Mesothelial cell of epicardium (in vitro differentiated cells): ENCODE measurements at regions not wholly inside any gene's neighbourhood (a gene's known extent, or its start where the extent isn't known, plus 50 kb on each side); places are given as distances from the start of the nearest gene placed in this dataset.
"Not testable (repeated sequence)": the region's sequence is repeated elsewhere in the genome, so short reads cannot be mapped to it uniquely, and the experiment has no call there.

ENCODE experiments used
- DNase-seq, 2 experiments: peaks; one replicate each; pipeline ENCODE4 v3.0.0; 2021; ENCODE audit warnings: low spot score in 2 of 2; ENCODE audit not compliant: unreplicated experiment in 2 of 2
- H3K27ac Mint-ChIP-seq: 2 replicates; pipeline ENCODE4 v1.8.0; 2021; ENCODE audit warnings: mixed read lengths
- H3K27me3 Mint-ChIP-seq: 2 replicates; pipeline ENCODE4 v1.8.0; 2021; ENCODE audit warnings: low read depth, mixed read lengths
- H3K36me3 Mint-ChIP-seq: 2 replicates; pipeline ENCODE4 v1.8.0; 2021; ENCODE audit warnings: mixed read lengths
- H3K4me1 Mint-ChIP-seq: 2 replicates; pipeline ENCODE4 v1.8.0; 2021; ENCODE audit warnings: mixed read lengths
- H3K4me3 Mint-ChIP-seq: 2 replicates; pipeline ENCODE4 v1.8.0; 2021; ENCODE audit warnings: mild to moderate bottlenecking, moderate library complexity, mixed read lengths
- H3K9me3 Mint-ChIP-seq: 2 replicates; pipeline ENCODE4 v1.8.0; 2021; ENCODE audit warnings: mixed read lengths
- TF ChIP-seq, protein P1 (sequence below): fragments of 200-600 bp; sonication (generic); IDR thresholded peaks from one replicate; pipeline ENCODE4 v1.5.0; 2021; ENCODE audit warnings: antibody characterized with exemption; ENCODE audit not compliant: unreplicated experiment

DNA sequence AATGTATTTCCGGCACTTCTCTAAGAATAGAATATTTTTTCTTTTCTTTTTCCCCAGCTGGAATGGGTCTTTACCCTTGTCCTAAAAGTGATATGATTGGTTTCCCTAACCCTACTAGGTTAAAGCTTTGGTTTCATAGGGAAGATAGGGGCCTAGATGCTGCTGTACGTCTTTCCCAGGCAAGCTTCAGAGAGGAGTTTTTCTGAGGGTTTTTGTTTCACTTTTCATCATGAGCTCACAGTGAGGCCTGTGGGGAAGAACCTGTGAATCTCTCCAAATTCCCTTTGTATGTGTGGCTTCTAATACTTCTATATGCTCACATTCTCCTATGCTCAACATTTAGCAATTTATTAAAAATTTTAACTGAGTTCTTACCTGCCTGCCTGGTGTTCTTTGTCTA, 320.0 kb upstream of the PCDH18 start:
- DNase-seq, result no peak
- H3K4me3 Mint-ChIP-seq, result no peak overlapping the region
- TF ChIP-seq, protein P1, sequence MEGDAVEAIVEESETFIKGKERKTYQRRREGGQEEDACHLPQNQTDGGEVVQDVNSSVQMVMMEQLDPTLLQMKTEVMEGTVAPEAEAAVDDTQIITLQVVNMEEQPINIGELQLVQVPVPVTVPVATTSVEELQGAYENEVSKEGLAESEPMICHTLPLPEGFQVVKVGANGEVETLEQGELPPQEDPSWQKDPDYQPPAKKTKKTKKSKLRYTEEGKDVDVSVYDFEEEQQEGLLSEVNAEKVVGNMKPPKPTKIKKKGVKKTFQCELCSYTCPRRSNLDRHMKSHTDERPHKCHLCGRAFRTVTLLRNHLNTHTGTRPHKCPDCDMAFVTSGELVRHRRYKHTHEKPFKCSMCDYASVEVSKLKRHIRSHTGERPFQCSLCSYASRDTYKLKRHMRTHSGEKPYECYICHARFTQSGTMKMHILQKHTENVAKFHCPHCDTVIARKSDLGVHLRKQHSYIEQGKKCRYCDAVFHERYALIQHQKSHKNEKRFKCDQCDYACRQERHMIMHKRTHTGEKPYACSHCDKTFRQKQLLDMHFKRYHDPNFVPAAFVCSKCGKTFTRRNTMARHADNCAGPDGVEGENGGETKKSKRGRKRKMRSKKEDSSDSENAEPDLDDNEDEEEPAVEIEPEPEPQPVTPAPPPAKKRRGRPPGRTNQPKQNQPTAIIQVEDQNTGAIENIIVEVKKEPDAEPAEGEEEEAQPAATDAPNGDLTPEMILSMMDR, result no peak
- peaks cover 5% of the 10 kb centered on the region for H3K4me1 Mint-ChIP-seq
- no peaks in the 10 kb centered on the region for H3K27me3 Mint-ChIP-seq
- no peak overlapping the region for H3K27ac Mint-ChIP-seq
- H3K9me3 Mint-ChIP-seq, result peaks cover 49% of the 10 kb centered on the region
- H3K36me3 Mint-ChIP-seq, result peaks cover 10% of the 10 kb centered on the region

DNA sequence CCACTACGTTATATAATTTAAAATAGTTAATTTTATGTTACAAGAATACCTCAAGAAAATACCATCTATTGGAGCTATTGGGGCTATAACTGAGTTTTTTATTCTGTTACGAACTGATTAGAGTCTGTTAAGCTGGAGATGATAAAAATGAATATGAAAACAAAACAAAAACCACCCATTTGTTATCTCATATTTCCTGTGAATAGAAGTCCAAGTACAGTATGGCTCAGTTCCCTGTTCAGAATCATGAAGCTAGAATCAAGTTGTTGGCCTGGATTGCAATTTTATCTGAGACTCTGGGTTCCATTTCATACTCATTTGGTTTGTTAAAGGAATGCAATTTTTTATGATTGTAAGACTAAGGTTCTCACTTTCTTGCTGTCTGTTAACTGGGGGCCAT, 319.1 kb upstream of the PCDH18 start:
- Mint-ChIP-seq H3K4me3 (no peak overlapping the region), H3K27me3 (no peaks in the 10 kb centered on the region), H3K4me1 (peaks cover 11% of the 10 kb centered on the region), H3K27ac (no peak overlapping the region), H3K36me3 (peaks cover 12% of the 10 kb centered on the region), H3K9me3 (peaks cover 54% of the 10 kb centered on the region)
- TF ChIP-seq, protein P1, result no peak
- DNase-seq, result no peak

DNA sequence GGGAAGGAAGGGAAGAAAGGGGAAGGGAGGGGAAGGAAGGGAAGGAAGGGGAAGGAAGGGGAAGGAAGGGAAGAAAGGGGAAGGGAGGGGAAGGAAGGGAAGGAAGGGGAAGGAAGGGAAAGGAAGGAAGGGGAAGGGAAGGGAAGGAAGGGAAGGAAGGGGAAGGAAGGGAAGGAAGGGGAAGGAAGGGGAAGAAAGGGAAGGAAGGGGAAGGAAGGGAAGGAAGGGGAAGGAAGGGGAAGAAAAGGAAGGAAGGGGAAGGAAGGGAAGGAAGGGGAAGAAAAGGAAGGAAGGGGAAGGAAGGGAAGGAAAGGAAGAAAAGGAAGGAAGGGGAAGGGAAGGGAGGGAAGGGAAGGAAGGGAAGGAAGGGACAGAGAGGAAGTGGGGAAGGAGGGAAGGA, 295.7 kb upstream of the PCDH18 start:
- not testable (repeated sequence) for H3K36me3 Mint-ChIP-seq, H3K27ac Mint-ChIP-seq, H3K27me3 Mint-ChIP-seq, DNase-seq, H3K4me1 Mint-ChIP-seq, H3K4me3 Mint-ChIP-seq
- H3K9me3 Mint-ChIP-seq, result peaks cover 16% of the 10 kb centered on the region

DNA sequence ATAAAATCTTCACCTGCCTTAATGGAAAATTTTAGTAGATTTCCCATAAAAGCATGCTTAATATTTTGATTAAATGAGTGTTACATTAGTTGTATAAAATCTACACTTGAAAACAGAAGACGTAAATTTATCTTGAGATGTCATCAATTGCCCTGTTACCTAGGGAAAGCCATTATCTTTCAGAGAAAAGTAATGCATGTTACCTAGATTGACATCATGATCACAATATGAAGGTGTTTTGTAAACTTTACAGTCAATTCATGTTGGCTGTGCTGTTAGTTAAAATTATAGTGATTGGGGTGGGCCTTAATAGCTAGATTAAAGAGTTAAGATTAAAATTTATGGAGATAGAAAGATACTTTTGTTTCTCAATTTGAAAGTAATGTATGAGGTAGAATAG, 293.2 kb upstream of the PCDH18 start:
- H3K4me3 Mint-ChIP-seq, result no peak overlapping the region
- no peaks in the 10 kb centered on the region for H3K4me1 Mint-ChIP-seq
- H3K27me3 Mint-ChIP-seq, result no peaks in the 10 kb centered on the region
- DNase-seq, result no peak
- peaks cover 6% of the 10 kb centered on the region for H3K9me3 Mint-ChIP-seq
- no peak overlapping the region for H3K27ac Mint-ChIP-seq
- no peaks in the 10 kb centered on the region for H3K36me3 Mint-ChIP-seq
- TF ChIP-seq, protein P1, result no peak

DNA sequence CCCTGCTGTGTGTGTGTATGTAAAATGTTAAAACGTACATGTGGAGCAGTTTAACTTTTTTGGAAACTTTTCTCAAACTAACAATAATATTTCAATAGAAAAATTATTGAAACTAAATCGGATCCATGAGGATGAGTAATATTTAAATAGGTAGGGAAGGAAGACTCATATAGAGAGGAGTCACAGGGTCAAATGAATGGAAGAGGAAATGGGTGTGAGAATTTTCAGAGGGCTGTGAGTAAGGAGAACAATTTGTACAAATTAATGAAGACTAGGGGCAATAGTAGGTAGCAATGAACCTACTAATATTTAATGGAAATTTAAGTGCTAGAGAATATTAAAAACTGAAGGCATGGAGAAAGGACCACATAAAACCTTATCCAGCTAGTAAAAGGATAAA, 290.7 kb upstream of the PCDH18 start:
- H3K4me1 Mint-ChIP-seq, result no peaks in the 10 kb centered on the region
- H3K9me3 Mint-ChIP-seq, result peaks cover 9% of the 10 kb centered on the region
- no peak for DNase-seq
- H3K27ac Mint-ChIP-seq, result no peak overlapping the region
- no peaks in the 10 kb centered on the region for H3K36me3 Mint-ChIP-seq
- H3K27me3 Mint-ChIP-seq, result no peaks in the 10 kb centered on the region
- no peak overlapping the region for H3K4me3 Mint-ChIP-seq
- TF ChIP-seq, protein P1, result no peak

DNA sequence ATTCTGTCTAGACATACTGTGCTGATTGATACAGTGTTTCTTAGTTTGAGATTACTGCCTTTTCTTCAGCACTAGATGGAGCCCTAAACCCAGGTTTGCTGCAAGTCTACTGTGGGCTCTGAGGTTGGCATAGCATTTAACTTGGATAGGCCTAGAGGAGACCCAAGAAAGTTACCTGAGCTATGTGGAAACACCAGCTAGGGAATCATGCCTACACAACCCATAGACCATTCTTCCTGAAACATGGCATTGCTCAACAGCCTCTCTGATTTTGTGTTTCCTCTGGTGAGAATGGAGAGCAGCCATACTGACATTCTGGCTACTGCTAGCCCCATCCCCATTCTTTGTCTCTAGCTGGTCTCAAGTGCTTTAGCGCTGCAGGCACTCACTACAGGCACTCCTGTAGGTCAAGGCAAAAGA, 287.7 kb upstream of the PCDH18 start:
- TF ChIP-seq, protein P1, result no peak
- peaks cover 16% of the 10 kb centered on the region for H3K9me3 Mint-ChIP-seq
- no peak overlapping the region for H3K4me3 Mint-ChIP-seq
- no peaks in the 10 kb centered on the region for H3K27me3 Mint-ChIP-seq
- no peaks in the 10 kb centered on the region for H3K4me1 Mint-ChIP-seq
- H3K36me3 Mint-ChIP-seq, result no peaks in the 10 kb centered on the region
- H3K27ac Mint-ChIP-seq, result no peak overlapping the region
- DNase-seq, result no peak
